ENCODE measurements at regions not wholly inside any gene's neighbourhood (a gene's known extent, or its start where the extent isn't known, plus 50 kb on each side); places are given as distances from the start of the nearest gene placed in this dataset.

- no peak for TF ChIP-seq CTCF (IDR thresholded peaks at IDR 0.05)
- no peak for TF ChIP-seq ZNF281 (CRISPR knock-in tag; IDR thresholded peaks at IDR 0.05)
- no peak for TF ChIP-seq ARID4B (CRISPR knock-in tag; IDR thresholded peaks at IDR 0.05; ENCODE audit: borderline replicate concordance)
- no peak for TF ChIP-seq CREB1 (CRISPR knock-in tag; IDR thresholded peaks at IDR 0.05)
- TF ChIP-seq RELA (CRISPR knock-in tag; IDR thresholded peaks at IDR 0.05; ENCODE audit: borderline replicate concordance): no peak
- TF ChIP-seq SP1 (CRISPR knock-in tag; conservative IDR thresholded peaks at IDR 0.05): no peak
- no peak for TF ChIP-seq STAT6 (CRISPR knock-in tag; conservative IDR thresholded peaks at IDR 0.05; ENCODE audit: low read depth)
- no peak for TF ChIP-seq RORB (CRISPR knock-in tag; IDR thresholded peaks at IDR 0.05)
- TF ChIP-seq NR2C2 (CRISPR knock-in tag; IDR thresholded peaks at IDR 0.05): no peak
Measured at GRCh38 chr17:70661342-70662222, 492.2 kb downstream of the KCNJ2 start.
